K562 (cell line): ENCODE measurements at regions not wholly inside any gene's neighbourhood (a gene's known extent, or its start where the extent isn't known, plus 50 kb on each side); places are given as distances from the start of the nearest gene placed in this dataset.

Experiments
- ATAC-seq: fragments of 200-7000 bp; cut with Tn5 transposase; 3 replicates; pipeline ENCODE4 v1.9.1; 2020; ENCODE audit warnings: moderate library complexity
- BruUV-seq: library from RNA; stranded (reverse); fragments of 400-500 nt; replicated peaks from 2 replicates; lab custom pipeline; 2021; lab: Mats Ljungman, UMichigan
- CTCF ChIA-PET: fragments of 300-600 bp; formaldehyde crosslinking; extraction: SDS; loops from one replicate; lab custom pipeline; 2021; ENCODE audit warnings: low intra/inter-chr PET ratio; lab: Yijun Ruan, JAX
- POLR2A ChIA-PET: fragments of 300-600, 350-650 bp; sonication (Branson Sonifier 250); formaldehyde crosslinking; extraction: SDS; loops from one replicate; lab custom pipeline; 2021; ENCODE audit warnings: antibody characterized with exemption, inconsistent platforms; lab: Yijun Ruan, JAX
- DNase-seq, 4 experiments: peaks; one replicate each; pipeline versions ENCODE4 v3.0.0 to v3.0.0-alpha.2; 2011 to 2018; ENCODE audit warnings: low spot score in 3 of 4, mixed read lengths in 3 of 4; ENCODE audit errors: extremely low read depth in 1 of 4
- FAIRE-seq: peaks from 2 replicates; lab custom pipeline; 2011; peaks lifted over from hg19 to GRCh38; lab: Jason Lieb, UNC
- H2AFZ ChIP-seq: 2 replicates; pipeline ENCODE4 v1.6.0; 2011; ENCODE audit warnings: low read depth, low read length, control low read depth, inconsistent platforms
- H3K27ac ChIP-seq: fragments of 200-600 bp; 3 replicates; pipeline ENCODE4 v1.8.0; 2011; ENCODE audit warnings: low read depth, mild to moderate bottlenecking, control low read depth, inconsistent platforms, low read length, moderate library complexity, mixed read lengths; ENCODE audit errors: extremely low read depth
- H3K27me3 ChIP-seq, 2 experiments: fragments of 300-600 bp in 1 of 2; 2 replicates in 1 of 2; 3 replicates in 1 of 2; pipeline versions ENCODE4 v1.6.0 to v1.8.0; 2011; ENCODE audit warnings: inconsistent platforms in 2 of 2, low read length in 2 of 2, mild to moderate bottlenecking in 1 of 2, mixed read lengths in 1 of 2, moderate library complexity in 1 of 2; ENCODE audit not compliant: control insufficient read depth in 2 of 2, insufficient read depth in 2 of 2
- H3K36me3 ChIP-seq: fragments of 300-600 bp; 3 replicates; pipeline ENCODE4 v1.8.0; 2011; ENCODE audit warnings: mild to moderate bottlenecking, low read length, inconsistent platforms; ENCODE audit not compliant: control insufficient read depth, insufficient read depth
- H3K4me1 ChIP-seq, 2 experiments: fragments of 200-600 bp in 1 of 2; replicated peaks in 1 of 2; 2 replicates in 1 of 2; 3 replicates in 1 of 2; pipeline versions ENCODE4 v1.5.1 to v1.8.0; 2011; ENCODE audit warnings: inconsistent platforms in 2 of 2, low read length in 2 of 2, mild to moderate bottlenecking in 1 of 2, mixed read lengths in 1 of 2, moderate library complexity in 1 of 2; ENCODE audit not compliant: control insufficient read depth in 2 of 2, insufficient read depth in 2 of 2
- H3K4me2 ChIP-seq: 2 replicates; pipeline ENCODE4 v1.6.1; 2011; ENCODE audit warnings: low read length, control low read depth, inconsistent platforms, mixed read lengths; ENCODE audit not compliant: insufficient read depth
- H3K4me3 ChIP-seq: fragments of 200-600 bp; sonication (generic), shearing (Covaris generic); 2 replicates; pipeline ENCODE4 v1.5.1; 2016; ENCODE audit warnings: control low read depth, inconsistent platforms
- H3K79me2 ChIP-seq: fragments of 200-600 bp; 3 replicates; pipeline ENCODE4 v1.8.0; 2011; ENCODE audit warnings: low read length, inconsistent platforms; ENCODE audit not compliant: control insufficient read depth, insufficient read depth
- H3K9ac ChIP-seq, 2 experiments: 2 replicates each; pipeline versions ENCODE4 v1.6.0 to v1.6.1; 2011; ENCODE audit warnings: low read depth in 2 of 2, low read length in 2 of 2, control low read depth in 1 of 2, inconsistent platforms in 1 of 2, mild to moderate bottlenecking in 1 of 2, mixed read lengths in 1 of 2; ENCODE audit not compliant: insufficient read depth in 1 of 2
- H3K9me1 ChIP-seq: one replicate; pipeline ENCODE4 v1.6.0; 2011; ENCODE audit warnings: inconsistent platforms, mild to moderate bottlenecking, low read length, moderate library complexity; ENCODE audit not compliant: control insufficient read depth, insufficient read depth
- H3K9me3 ChIP-seq: replicated peaks from 2 replicates; pipeline ENCODE4 v1.5.1; 2011; ENCODE audit warnings: low read depth, low read length, inconsistent platforms; ENCODE audit not compliant: control insufficient read depth, insufficient read depth
- H4K20me1 ChIP-seq: replicated peaks from 2 replicates; pipeline ENCODE4 v1.6.1; 2011; ENCODE audit warnings: low read length, inconsistent platforms, mixed read lengths; ENCODE audit not compliant: control insufficient read depth, insufficient read depth
- CBX8 ChIP-seq: fragments of 200-600 bp; sonication (generic); IDR thresholded peaks from 2 replicates; pipeline ENCODE4 v1.6.1; 2012; ENCODE audit warnings: borderline replicate concordance, mixed run types, low read depth, mild to moderate bottlenecking, moderate library complexity, mixed read lengths, low read length, control low read depth, inconsistent platforms; ENCODE audit not compliant: poor library complexity, severe bottlenecking; ENCODE audit errors: extremely low read depth
- CCAR2 ChIP-seq: fragments of 200-400 bp; formaldehyde crosslinking; IDR thresholded peaks from 2 replicates; pipeline ENCODE4 v1.6.1; 2017; ENCODE audit warnings: mild to moderate bottlenecking, low read depth, low read length
- FIP1L1 ChIP-seq: fragments of 200-400 bp; formaldehyde crosslinking; IDR thresholded peaks from 2 replicates; pipeline ENCODE4 v1.6.1; 2018; ENCODE audit warnings: mild to moderate bottlenecking, low read depth, low read length; ENCODE audit not compliant: poor library complexity, severe bottlenecking
- HNRNPH1 ChIP-seq: fragments of 200-400 bp; formaldehyde crosslinking; optimal IDR thresholded peaks from 2 replicates; pipeline ENCODE3; 2017; ENCODE audit warnings: low read depth, mild to moderate bottlenecking, low read length, moderate library complexity
- JUND ChIP-seq, 2 experiments: IDR thresholded peaks; 2 replicates in 1 of 2; 3 replicates in 1 of 2; pipeline ENCODE4 v1.6.1; 2011; ENCODE audit warnings: borderline replicate concordance in 2 of 2, low read depth in 2 of 2, low read length in 2 of 2, improper control_type of control experiment in 1 of 2, missing biosample characterization in 1 of 2, missing genetic modification characterization in 1 of 2, missing genetic modification reagents in 1 of 2
- NFIC ChIP-seq: fragments of 450-650 bp; IDR thresholded peaks from 2 replicates; pipeline ENCODE4 v1.6.1; 2017; ENCODE audit warnings: mild to moderate bottlenecking, inconsistent platforms
- RBM22 ChIP-seq: fragments of 200-400 bp; formaldehyde crosslinking; IDR thresholded peaks from 2 replicates; pipeline ENCODE4 v1.6.1; 2018; ENCODE audit warnings: low read length, low read depth; ENCODE audit not compliant: poor library complexity, severe bottlenecking
- RFX1 ChIP-seq: fragments of 450-650 bp; IDR thresholded peaks from 2 replicates; pipeline ENCODE4 v1.6.1; 2016; ENCODE audit warnings: mild to moderate bottlenecking, moderate library complexity
- RUNX1 ChIP-seq: sonication (generic); IDR thresholded peaks from 2 replicates; pipeline ENCODE4 v1.6.1; 2016; ENCODE audit warnings: antibody characterized with exemption, low read depth
- SIN3A ChIP-seq, 2 experiments: fragments of 150-350 bp in 1 of 2; IDR thresholded peaks; 2 replicates each; pipeline ENCODE4 v1.6.1; 2011 to 2016; ENCODE audit warnings: borderline replicate concordance in 2 of 2, low read depth in 2 of 2, low read length in 2 of 2, mild to moderate bottlenecking in 2 of 2, moderate library complexity in 2 of 2; ENCODE audit not compliant: control insufficient read depth in 1 of 2
- ZFX ChIP-seq: sonication (generic); formaldehyde crosslinking; IDR thresholded peaks from 2 replicates; pipeline ENCODE4 v1.8.0; 2022; ENCODE audit warnings: mild to moderate bottlenecking, missing genetic modification reagents, moderate library complexity
- ZNF217 ChIP-seq: sonication (generic); formaldehyde crosslinking; IDR thresholded peaks from 2 replicates; pipeline ENCODE4 v1.8.0; 2022; ENCODE audit warnings: mild to moderate bottlenecking, missing genetic modification reagents
- ZNF324 ChIP-seq: fragments of 250-450 bp; sonication (Bioruptor Pico); IDR thresholded peaks from 2 replicates; pipeline ENCODE4 v1.4.0; 2020; ENCODE audit warnings: mild to moderate bottlenecking
- ZNF785 ChIP-seq: fragments of 250-450 bp; sonication (Bioruptor Pico); IDR thresholded peaks from 2 replicates; pipeline ENCODE4 v1.4.0; 2020; ENCODE audit warnings: mild to moderate bottlenecking
- WGBS: fragments of 100-300 bp; shearing (Covaris generic); methylation state at CpG from one replicate; pipeline ENCODE4 v1.1.6; 2016; ENCODE audit warnings: low coverage, mixed read lengths; ENCODE audit not compliant: insufficient coverage; ENCODE audit errors: missing lambda C conversion rate; 5-methylcytosine and 5-hydroxymethylcytosine counted together
- in situ Hi-C: fragments of 300-500 bp; cut with MboI; formaldehyde crosslinking; loops from 4 replicates; pipeline ENCODE4 v1.15.0; 2018; ENCODE audit warnings: inconsistent platforms, mixed read lengths
- intact Hi-C: fragments of 100-400 bp; cut with micrococcal nuclease; formaldehyde crosslinking; loops from 2 replicates; pipeline ENCODE4 v1.14.2; 2022
- TF ChIP-seq, protein P1 (sequence below): sonication (generic); formaldehyde crosslinking; IDR thresholded peaks from 2 replicates; pipeline ENCODE4 v1.8.1; 2022; ENCODE audit warnings: missing genetic modification reagents
- TF ChIP-seq, protein P2 (sequence below): IDR thresholded peaks from 2 replicates; pipeline ENCODE4 v1.6.1; 2011; ENCODE audit not compliant: insufficient read length; ENCODE audit errors: extremely low read depth

DNA sequence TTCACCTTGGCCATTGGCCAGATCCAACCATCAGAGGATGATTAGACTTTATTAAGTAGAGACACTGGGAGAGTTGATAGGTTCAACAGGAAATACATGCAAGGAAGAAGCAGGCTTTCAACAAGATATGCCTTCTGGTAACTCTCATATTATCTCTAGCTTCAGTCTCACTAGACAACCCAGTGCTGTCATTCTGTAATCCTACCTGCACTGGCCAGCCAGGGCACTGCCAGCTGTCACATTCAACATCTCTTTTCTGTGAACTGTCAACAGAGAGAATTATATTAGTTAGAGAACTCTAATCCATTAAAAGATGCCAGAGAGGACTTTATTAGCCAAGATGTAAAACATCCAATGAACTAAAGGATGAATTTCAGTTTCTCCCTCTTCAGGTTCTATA lies 337.9 kb upstream of the JAG1 start:
- no peaks in the 10 kb centered on the region for H3K9me1 ChIP-seq
- H3K4me3 ChIP-seq = no peak overlapping the region
- no peak overlapping the region for H3K9ac ChIP-seq
- ATAC-seq (no peak), FAIRE-seq (no peak), DNase-seq (no peak)
- H3K9me3 ChIP-seq = no peaks in the 10 kb centered on the region
- CTCF ChIA-PET = no interaction called here
- H4K20me1 ChIP-seq = no peaks in the 10 kb centered on the region
- H3K4me1 ChIP-seq = no peaks in the 10 kb centered on the region
- H3K27ac ChIP-seq = no peak overlapping the region
- H2AFZ ChIP-seq = no peak overlapping the region
- intact Hi-C loops = no loop called here
- TF ChIP-seq SIN3A (IDR thresholded peaks at IDR 0.05; ENCODE audit: borderline replicate concordance in 2 of 2, control insufficient read depth in 1 of 2, low read depth in 2 of 2, low read length in 2 of 2) = no peak
- no peak for TF ChIP-seq HNRNPH1
- TF ChIP-seq CBX8 = no peak
- TF ChIP-seq, protein P1, sequence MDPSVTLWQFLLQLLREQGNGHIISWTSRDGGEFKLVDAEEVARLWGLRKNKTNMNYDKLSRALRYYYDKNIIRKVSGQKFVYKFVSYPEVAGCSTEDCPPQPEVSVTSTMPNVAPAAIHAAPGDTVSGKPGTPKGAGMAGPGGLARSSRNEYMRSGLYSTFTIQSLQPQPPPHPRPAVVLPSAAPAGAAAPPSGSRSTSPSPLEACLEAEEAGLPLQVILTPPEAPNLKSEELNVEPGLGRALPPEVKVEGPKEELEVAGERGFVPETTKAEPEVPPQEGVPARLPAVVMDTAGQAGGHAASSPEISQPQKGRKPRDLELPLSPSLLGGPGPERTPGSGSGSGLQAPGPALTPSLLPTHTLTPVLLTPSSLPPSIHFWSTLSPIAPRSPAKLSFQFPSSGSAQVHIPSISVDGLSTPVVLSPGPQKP (CRISPR knock-in tag) = no peak
- H3K79me2 ChIP-seq = no peaks in the 10 kb centered on the region
- no TSS peak for BruUV-seq
- POLR2A ChIA-PET = no interaction called here
- no peaks in the 10 kb centered on the region for H3K36me3 ChIP-seq
- no peaks in the 10 kb centered on the region for H3K27me3 ChIP-seq
- in situ Hi-C loops = no loop called here
- H3K4me2 ChIP-seq = no peak overlapping the region

DNA sequence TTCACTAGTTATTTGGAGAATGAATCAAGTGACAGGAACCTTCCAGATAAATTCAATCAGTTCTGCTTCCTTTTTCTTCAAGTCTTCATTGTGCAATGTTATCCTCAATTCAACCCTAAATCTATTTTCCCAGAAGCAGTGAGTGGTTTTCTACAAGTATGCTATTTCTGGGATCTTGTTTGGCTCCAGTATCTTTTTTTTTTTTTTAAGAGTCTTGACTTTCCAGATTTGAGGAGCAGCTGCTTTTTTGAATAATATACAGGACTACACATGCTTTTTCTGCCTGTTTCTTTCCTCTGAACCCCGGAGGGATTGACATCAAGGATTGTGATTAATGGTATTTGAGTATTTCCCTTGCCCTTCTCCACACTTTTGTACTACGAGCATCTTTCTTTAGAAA lies 339.2 kb upstream of the JAG1 start:
- Histone ChIP-seq H3K79me2 (no peaks in the 10 kb centered on the region), H3K36me3 (no peaks in the 10 kb centered on the region), H3K4me1 (no peaks in the 10 kb centered on the region), H3K27me3 (no peaks in the 10 kb centered on the region), H3K4me2 (no peak overlapping the region), H4K20me1 (no peaks in the 10 kb centered on the region), H3K9ac (no peak overlapping the region), H3K27ac (no peak overlapping the region), H3K9me3 (no peaks in the 10 kb centered on the region), H3K9me1 (no peaks in the 10 kb centered on the region), H3K4me3 (no peak overlapping the region), H2AFZ (no peak overlapping the region)
- intact Hi-C loops (no loop called here), in situ Hi-C loops (no loop called here)
- CTCF ChIA-PET = no interaction called here
- ATAC-seq (no peak), DNase-seq (no peak), FAIRE-seq (no peak)
- POLR2A ChIA-PET = no interaction called here
- WGBS = 0% methylated on average over 1 of the region's 2 CpGs
- BruUV-seq = no TSS peak
- TF ChIP-seq RUNX1 = no peak
- TF ChIP-seq ZFX (CRISPR knock-in tag) = no peak
- no peak for TF ChIP-seq NFIC
- no peak for TF ChIP-seq CCAR2
- TF ChIP-seq ZNF785 (CRISPR knock-in tag) = no peak
- TF ChIP-seq FIP1L1 = no peak
- TF ChIP-seq RBM22 = no peak
- no peak for TF ChIP-seq ZNF217 (CRISPR knock-in tag)
- TF ChIP-seq, protein P2, sequence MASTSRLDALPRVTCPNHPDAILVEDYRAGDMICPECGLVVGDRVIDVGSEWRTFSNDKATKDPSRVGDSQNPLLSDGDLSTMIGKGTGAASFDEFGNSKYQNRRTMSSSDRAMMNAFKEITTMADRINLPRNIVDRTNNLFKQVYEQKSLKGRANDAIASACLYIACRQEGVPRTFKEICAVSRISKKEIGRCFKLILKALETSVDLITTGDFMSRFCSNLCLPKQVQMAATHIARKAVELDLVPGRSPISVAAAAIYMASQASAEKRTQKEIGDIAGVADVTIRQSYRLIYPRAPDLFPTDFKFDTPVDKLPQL = no peak
- TF ChIP-seq JUND (IDR thresholded peaks at IDR 0.05; ENCODE audit: borderline replicate concordance, low read depth, low read length) = no peak
- no peak for TF ChIP-seq JUND (tag; IDR thresholded peaks at IDR 0.05; ENCODE audit: borderline replicate concordance, low read depth, low read length)
- TF ChIP-seq ZNF324 (CRISPR knock-in tag) = no peak
- TF ChIP-seq RFX1 = no peak
